ENCODE measurements at regions not wholly inside any gene's neighbourhood (a gene's known extent, or its start where the extent isn't known, plus 50 kb on each side); places are given as distances from the start of the nearest gene placed in this dataset.
"Not testable (repeated sequence)": the region's sequence is repeated elsewhere in the genome, so short reads cannot be mapped to it uniquely, and the experiment has no call there.

DNA sequence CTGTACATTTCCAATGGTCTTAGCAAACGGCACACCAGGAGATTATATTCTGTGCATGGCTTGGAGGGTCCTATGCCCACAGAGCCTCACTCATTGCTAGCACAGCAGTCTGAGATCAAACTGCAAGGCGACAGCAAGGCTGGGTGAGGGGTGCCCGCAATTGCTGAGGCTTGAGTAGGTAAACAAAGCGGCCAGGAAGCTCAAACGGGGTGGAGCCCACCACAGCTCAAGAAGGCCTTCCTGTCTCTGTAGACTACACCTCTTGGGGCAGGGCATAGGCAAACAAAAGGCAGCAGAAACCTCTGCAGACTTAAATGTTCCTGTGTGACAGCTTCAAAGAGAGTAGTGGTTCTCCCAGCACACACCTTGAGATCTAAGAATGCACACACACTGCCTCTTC, 91.3 kb downstream of the OR4A5 start:
- DNase-seq = not testable (repeated sequence)

GRCh38 chr11:54832676-54833075, 126.0 kb downstream of the OR4A5 start:
- DNase-seq = no peak

DNA sequence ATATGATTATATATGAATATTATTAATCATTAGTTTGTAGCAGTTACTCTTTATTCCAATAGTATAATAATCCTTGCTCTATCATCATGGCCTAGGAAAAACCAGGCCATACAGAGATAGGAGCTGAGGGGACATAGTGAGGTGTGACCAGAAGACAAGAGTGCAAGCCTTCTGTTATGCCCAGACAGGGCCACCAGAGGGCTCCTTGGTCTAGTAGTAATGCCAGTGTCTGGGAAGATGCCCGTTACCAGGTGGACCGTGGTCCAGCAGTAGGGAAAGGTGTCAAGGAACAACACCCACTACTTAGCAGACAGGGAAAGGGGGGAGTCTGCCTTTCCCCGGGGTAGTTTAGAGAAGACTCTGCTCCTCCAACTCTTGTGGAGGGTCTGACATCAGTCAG, 148.4 kb downstream of the OR4A5 start:
- DNase-seq = peak; percentile 0
